GM19043 (cell line): ENCODE measurements at regions not wholly inside any gene's neighbourhood (a gene's known extent, or its start where the extent isn't known, plus 50 kb on each side); places are given as distances from the start of the nearest gene placed in this dataset.
"Not testable (repeated sequence)": the region's sequence is repeated elsewhere in the genome, so short reads cannot be mapped to it uniquely, and the experiment has no call there.

Experiments used
- ATAC-seq: cut with Tn5 transposase; IDR thresholded peaks from one replicate; pipeline ENCODE4 v1.9.1; 2021; ENCODE audit warnings: low read depth; ENCODE audit not compliant: unreplicated experiment

GRCh38 chr6:15137086-15137485, 108.8 kb upstream of the JARID2 start:
- no peak for ATAC-seq

DNA sequence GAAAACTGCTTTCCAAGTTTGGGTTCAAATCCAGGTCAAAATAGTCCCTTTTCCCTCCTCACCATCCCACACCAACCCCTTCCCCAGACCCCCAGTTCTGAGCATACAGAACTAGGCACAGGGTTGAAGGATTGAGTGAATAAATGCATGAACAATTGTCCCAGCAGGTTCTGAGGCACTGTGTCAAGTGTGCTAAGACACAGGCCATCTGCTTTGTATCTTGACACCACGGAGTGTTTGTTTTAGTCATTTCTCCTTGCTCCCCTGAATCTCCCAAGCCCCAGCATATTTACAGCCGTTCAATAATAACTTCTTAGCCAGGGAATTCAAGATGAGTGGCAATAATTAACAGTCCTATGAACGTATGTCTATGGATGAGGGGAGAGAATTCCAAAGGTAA, 102.8 kb upstream of the JARID2 start:
- no peak for ATAC-seq

DNA sequence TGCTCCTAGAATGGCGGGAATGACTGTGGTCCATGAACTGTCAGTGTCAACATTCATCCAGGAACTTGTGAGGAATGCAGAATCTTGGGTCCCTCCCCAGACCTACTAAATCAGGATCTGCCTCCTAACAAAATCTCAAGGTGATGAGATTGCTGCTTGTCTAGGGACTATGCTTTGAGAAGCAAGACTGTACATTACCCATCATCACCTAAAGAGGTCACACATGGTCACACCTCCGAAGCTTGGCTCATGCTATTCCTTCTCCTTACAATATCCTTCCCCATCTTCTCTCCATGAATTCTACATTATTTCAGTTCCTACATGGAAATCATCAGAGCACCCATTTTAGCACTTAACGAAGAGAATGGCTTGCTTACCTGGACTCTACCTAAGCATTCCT, 102.3 kb upstream of the JARID2 start:
- ATAC-seq: no peak

DNA sequence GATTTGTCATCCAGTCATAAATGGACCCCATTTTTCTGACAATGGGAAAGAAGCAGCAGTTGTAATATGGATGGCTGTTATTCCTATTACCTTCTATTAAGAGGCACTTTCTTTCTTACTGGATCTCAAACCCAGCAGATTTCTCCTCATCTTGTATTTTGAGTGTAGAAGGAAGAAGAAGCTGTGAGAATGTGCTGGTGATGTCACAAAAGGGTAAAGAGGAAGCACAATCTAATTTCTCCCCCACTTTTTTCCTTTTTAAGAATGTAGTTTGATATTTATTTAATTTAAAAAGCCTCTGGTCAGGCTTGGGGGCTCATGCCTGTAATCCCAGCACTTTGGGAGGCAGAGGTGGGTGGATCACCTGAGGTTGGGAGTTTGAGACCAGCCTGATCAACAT, 100.0 kb upstream of the JARID2 start:
- ATAC-seq: no peak

- no peak for ATAC-seq
Observed at GRCh38 chr6:15147827-15148226, 98.0 kb upstream of the JARID2 start.

- ATAC-seq: no peak
Observed at GRCh38 chr6:15148356-15148946, 97.4 kb upstream of the JARID2 start.

DNA sequence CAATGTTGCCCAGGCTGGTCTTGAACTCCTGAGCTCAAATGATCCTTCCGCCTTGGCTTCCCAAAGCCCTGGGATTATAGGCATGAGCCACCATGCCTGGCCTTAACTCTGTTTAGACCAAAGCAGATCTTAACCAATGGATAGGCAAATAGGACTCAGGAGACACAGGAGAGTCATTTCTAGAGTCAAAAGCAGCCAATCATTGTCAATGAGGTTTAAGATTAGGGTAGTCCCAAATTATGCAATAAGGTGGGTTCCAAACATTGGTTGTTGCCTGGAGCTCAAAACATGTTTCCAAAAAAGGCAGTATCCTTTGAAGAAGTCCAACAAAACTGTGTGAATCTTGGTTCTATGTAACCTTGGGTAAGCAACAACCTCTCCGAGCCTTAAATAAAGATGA, 95.7 kb upstream of the JARID2 start:
- ATAC-seq: no peak

DNA sequence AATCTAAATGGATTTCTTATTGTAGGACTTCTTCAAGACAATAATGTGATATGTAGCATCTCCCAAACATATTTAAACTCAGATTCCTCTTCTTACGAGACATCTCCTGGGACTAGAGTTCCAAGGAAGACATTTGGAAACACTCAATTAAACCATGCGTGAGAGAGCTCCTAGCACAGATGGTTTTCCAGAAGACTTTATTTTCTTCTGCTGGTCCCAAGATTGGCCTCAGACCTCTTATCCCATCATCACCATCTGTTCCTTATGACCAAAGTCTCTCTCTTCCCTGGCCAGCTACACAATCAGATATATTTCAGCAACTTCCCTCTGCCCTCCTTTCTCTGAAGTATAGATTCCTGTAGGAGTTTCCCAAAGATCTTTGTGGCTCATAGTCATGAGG, 93.2 kb upstream of the JARID2 start:
- no peak for ATAC-seq

DNA sequence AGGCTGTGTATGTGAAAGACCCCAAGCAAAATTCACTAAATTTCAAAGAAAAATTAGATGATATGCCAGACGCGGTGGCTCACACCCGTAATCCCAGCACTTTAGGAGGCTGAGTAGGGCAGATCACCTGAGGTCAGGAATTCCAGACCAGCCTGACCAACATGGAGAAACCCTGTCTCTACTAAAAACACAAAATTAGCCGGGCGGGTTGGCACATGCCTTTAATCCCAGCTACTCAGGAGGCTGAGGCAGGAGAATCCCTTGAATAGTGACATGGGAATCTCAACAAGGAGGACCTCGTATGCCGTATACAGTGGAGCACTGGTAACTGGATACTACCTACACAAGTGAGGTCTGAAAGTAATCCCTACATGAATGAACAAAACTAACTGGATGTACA, 92.7 kb upstream of the JARID2 start:
- ATAC-seq: no peak

DNA sequence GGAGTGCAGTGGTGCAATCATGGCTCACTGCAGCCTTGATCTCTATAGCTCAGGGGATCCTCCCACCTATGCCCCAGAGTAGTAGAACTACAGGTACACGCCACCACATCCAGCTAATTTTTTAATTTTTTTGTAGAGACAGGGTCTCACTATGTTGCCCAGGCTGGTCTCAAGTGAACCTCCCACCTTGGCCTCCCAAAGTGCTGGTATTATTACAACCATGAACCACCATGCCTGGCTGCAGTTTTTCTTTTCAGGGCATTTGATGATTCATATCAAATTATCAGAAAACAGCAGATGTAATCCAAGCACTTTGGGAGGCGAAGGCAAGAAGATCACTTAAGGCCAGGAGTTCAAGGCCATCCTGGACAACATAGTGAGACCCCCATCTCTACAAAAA, 88.4 kb upstream of the JARID2 start:
- ATAC-seq: no peak

DNA sequence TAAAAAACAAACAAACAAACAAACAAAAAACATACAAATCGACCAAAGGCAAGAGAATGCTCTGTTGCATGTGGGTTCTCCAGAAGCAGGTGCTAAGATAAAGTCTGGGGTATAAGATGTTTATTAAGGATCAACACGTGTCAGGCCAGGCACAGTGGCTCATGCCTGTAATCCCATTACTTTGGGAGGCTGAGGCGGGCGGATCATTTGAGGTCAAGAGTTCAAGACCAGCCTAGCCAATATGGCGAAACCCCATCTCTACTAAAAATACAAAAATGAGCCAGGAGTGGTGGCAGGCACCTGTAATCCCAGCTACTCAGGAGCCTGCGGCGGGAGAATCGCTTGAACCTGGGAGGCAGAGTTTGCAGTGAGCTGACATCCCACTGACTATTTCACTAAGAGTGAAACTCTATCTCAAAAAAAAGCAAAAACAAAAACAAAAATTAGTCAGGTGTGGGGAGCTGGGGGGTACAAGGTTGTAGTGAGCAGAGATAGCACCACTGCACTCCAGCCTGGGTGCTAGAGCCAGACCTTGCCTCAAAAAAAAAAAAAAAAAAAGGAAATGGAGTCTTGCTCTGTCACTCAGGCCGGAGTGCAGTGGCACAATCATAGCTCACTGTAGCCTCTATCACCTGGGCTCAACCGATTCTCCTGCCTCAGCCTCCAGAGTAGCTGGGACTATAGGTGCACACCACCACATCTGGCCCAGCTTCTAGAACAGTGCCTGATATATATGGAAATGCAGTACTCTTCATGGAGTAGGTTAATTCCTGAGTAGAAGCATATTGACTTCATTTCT, 86.8 kb upstream of the JARID2 start:
- ATAC-seq: no peak

DNA sequence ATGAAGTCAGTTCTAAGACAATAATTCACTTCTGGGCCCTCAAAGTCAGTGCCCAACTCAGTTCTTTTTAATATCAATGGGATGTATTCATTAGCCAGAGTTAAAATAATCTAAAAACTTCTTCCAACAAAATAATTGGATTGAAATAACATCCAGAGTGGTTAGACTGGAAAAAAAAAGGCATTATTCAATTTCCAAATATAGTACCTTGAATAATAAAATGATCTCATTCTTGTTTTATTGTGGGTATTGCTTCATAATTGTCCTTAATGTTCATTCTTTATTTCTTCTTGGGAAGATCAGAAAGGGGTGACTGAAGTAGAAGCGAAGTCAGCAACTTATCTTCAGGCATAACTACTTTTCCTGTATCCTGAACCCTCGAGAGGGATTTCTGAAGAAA, 85.1 kb upstream of the JARID2 start:
- ATAC-seq: no peak

DNA sequence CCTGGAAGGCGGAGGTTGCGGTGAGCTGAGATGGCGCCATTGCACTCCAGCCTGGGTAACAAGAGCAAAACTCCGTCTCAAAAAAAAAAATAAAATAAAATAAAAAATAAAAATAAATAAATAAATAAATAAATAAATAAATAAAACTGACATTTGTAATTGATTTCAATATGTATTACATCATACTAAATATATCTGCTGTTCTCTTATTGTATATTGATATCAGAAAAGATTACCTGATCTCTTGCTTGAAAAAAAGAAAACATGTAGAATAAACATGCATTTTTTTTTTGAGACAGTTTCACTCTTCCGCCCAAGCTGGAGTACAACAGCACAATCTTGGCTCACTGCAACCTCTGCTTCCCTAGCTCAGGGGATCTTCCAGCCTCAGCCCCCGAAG, 81.0 kb upstream of the JARID2 start:
- not testable (repeated sequence) for ATAC-seq

GRCh38 chr6:15166121-15166520, 79.7 kb upstream of the JARID2 start:
- no peak for ATAC-seq

- no peak for ATAC-seq
Observed at GRCh38 chr6:15170126-15170525, 75.7 kb upstream of the JARID2 start.

- no peak for ATAC-seq
Observed at GRCh38 chr6:15171026-15171425, 74.8 kb upstream of the JARID2 start.

GRCh38 chr6:15176816-15177370, 69.0 kb upstream of the JARID2 start:
- no peak for ATAC-seq

- no peak for ATAC-seq
Observed at GRCh38 chr6:15183979-15184378, 61.9 kb upstream of the JARID2 start.

DNA sequence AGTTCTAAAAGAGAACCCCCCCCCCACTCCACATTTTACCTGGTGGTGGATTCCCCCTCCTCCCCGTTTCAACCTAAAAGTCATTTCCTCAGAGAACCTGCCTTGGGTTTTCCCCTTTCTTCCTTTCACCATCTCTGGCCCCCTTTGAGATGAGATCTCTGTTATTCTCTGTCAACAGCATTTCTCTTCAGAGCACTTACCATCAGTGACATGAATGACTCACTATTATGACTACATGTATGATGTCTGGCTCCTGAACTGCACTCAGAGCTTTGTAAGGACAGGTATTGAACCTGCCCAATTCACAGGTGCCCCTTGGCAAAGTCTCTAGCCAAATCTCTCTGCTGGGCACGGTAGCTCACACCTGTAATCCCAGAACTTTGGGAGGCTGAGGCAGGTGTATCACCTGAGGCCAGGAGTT, 61.4 kb upstream of the JARID2 start:
- no peak for ATAC-seq

GRCh38 chr6:15185111-15185510, 60.8 kb upstream of the JARID2 start:
- not testable (repeated sequence) for ATAC-seq

GRCh38 chr6:15193451-15193850, 52.4 kb upstream of the JARID2 start:
- ATAC-seq: not testable (repeated sequence)

DNA sequence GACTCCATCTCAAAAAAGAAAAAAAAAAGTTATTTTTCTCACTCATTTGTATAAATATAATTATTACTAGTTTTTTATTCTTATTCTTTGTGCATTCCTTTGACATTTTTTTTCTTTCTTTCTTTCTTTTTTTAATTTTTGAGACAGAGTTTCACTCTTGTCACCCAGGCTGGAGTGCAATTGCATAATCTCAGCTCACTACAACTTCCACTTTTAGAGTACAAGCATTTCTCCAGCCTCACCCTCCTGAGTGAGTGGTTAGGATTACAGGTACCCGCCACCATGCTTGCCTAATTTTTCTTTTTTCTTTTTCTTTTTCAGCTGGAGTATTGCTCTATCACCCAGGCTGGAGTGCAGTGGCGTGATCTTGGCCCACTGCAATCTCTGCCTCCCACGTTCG, 51.4 kb upstream of the JARID2 start:
- no peak for ATAC-seq
